HG03039 (cell line): ENCODE measurements at regions not wholly inside any gene's neighbourhood (a gene's known extent, or its start where the extent isn't known, plus 50 kb on each side); places are given as distances from the start of the nearest gene placed in this dataset.

ENCODE experiments used
- ATAC-seq: cut with Tn5 transposase; IDR thresholded peaks from one replicate; pipeline ENCODE4 v1.9.1; 2021; ENCODE audit warnings: mild to moderate bottlenecking, moderate library complexity; ENCODE audit not compliant: unreplicated experiment

DNA sequence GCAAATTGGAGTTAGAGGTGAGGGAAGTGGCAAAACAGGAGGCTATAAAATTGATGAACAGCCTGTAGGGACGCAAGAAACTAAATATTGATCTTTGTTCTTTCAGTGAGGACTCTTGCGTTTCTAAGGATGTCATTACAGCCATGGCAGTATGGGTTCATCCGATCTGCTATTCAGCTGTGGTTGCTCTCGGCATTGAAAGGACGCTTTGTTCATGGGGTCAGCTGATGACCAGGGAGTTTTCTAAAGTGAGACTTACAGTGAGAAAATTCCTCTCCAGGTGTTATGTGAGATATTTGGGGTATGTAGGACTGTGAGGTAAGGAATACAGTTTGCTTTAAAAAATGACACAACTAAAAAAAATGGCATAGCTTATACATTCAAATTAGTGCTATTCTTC, 52.7 kb upstream of the PELI1 start:
- ATAC-seq: no peak

DNA sequence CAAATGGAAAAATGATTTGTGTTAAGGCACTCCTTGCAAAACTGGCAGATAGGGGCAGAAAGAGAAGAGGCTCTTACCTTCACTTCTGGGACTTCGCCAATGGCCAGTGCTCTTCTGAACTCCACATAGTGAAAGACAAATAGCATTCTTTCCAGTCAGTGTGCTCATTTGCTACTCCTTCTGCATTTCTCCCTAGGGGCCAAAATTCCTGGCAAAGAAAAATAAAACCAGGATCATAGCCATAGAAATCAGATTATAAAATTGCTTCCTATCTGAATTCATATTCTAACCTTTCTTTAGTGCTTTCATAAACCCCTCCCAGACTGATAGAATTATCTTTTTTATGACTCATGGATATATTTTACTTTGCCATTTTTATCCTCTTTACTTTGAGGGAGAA, 56.9 kb upstream of the PELI1 start:
- ATAC-seq: no peak

DNA sequence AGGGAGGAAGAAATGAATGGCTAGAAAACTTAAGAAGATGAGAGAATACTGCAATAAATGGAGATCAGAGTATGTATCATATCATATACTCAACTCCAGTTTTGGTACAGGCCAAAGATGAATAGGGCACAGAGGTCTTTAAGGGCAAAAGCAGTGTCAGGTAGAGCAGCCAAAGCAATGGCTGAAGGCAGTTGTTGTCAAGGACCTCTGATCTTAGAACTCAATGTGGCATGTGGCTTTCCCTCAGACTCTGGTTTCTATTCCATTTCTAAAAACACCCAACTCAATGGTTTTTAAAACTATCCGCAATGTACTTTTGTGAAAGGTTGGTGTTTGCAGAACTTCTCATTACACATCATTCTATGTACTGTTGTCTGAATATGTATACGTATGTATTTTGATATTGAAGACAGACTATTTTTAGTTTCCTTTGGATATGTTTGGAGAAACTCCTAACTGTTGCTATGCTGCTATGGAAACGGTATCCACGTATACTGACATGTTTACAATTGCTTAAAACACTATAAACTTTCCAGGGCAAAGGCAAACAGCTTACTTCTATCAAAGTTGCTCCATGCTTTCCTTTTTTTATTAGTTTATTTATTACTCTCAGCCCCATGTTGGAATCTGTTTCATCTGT, 58.1 kb upstream of the PELI1 start:
- ATAC-seq: no peak

- no peak for ATAC-seq
These were observed 59.1 kb upstream of the PELI1 start for GRCh38 chr2:64203131-64203857.

- ATAC-seq: peak; percentile 60
These were observed 59.8 kb upstream of the PELI1 start for GRCh38 chr2:64203858-64204632.

- no peak for ATAC-seq
These were observed 60.5 kb upstream of the PELI1 start for GRCh38 chr2:64204703-64205102.

DNA sequence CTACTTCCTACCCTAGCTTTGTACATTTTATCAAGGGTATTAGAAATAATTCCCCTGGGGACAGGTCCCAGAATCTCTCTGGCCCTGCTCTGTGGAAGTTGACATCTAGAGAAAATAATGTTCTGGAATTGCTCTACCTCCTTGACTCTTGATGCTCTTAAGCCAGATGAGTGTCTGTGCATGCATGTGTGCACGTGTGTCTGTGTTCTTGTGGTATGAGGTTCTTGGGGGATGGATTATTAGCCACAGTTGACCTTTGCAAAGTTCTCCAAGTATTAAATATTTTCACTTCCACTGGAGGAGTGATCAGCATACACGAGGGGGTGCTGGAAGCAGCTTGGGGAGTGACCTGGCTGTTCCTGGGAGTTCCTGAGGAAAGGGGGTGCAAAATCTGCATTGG, 61.2 kb upstream of the PELI1 start:
- no peak for ATAC-seq

GRCh38 chr2:64207573-64207972, 63.4 kb upstream of the PELI1 start:
- ATAC-seq: no peak

GRCh38 chr2:64210816-64211215, 66.6 kb upstream of the PELI1 start:
- no peak for ATAC-seq

DNA sequence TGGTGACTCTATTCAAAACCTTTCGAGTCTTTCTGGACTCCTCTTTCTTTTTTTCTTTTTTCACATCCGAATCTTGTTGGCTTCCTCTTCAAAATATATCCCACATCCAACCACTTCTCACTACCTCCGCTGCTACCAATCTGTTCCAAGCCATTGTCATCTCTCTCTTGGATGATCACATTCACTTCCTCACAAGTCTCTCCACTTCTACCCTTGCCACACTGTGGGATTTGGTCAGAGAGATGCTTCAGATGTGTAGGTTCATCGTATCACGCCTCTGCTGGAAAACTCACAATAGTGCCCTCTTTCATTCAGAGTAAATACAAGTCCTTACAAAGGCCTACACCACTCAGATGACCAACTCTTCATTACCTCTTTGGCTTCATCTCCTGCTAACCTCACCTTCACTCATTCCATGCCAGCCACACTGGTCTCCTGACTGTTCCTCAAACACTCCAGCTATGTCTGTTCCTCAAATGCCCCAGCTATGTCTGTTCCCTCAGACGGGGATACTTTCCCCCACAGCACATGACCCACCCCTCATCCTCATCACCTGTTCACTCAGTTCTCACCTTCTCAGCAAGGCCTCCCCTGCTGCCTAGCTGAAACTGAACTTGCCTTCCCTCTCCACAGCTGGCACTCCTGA, 67.2 kb upstream of the PELI1 start:
- no peak for ATAC-seq

DNA sequence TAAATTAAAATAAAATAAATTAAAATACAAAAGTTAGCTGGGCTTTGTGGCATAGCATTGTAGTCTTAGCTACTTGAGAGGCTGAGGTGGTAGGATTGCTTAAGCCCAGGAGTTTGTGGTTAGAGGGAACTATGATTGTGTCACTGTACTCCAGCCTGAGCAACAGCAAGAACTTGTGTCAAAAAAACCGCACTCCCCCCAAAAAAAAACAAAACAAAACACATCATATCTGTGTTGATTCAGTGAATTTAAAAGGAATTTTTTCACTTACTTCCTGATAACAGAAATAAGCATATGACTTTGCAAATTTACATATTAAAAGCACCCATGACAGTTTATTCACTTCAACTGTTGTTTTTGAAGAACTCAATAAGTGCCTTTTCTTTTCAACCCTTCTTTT, 68.1 kb upstream of the PELI1 start:
- no peak for ATAC-seq

DNA sequence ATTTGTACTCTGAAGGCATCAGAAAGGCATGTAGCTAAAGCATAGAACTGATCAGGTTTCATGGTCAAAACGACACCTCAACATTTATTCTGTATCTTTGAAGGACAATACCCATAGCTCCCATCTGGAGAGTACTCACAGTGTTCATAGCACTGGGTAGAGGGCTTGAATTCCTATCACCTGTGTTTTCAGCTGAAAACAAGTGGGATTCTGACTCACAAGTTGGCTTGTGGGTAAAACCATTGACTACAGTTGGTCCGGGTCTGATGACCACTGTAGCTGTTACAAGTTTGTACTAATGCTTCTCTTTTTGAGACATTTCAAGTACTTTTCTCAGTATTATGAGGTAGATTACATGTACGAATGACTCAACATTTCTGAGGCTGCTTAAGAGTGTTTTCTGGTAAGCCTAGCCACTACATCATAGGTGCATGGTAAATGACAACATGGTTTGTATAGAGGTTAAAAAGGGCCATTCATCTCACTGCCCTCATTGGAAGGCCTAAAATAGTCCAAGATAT, 68.6 kb upstream of the PELI1 start:
- ATAC-seq: no peak

GRCh38 chr2:64213532-64214275, 69.5 kb upstream of the PELI1 start:
- ATAC-seq: peak; percentile 38

DNA sequence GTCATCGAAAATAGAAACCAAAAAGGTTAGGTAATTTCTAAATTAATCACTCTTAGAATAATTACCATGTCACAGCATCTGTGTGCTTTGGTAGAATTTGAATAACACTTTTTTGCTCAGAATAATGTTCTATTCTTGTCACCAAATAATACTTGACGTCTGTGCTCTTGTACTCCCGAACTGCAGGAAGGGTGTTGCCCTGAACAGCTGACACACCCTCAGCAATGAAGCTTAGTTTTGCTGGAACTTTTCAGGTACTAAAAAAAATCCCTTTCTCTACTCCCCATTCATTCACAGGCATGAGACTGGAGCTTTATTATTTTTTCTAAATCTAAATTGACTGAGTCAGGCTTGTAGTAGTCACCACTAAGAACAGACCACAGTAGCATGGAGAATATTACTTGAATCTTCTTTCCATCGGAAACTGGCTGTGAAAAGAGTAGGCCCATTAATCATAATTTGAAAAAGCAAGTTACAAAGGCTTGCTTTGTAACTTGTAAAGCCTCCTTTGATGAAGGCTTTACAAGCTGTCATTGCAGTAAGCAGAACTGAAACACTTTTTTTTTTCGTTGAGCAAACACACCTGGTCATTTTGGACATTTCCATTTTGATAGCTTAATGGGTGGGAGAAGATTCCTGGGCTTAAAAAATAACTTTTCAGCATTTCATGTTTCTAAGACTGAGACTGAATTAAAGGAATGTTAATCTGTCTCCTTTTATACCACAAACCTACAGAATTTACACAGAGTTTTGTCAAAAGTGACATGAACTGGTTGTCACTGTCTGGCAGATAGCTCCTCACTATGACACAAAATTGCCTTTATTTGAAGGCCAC, 70.3 kb upstream of the PELI1 start:
- ATAC-seq: peak; percentile 55

DNA sequence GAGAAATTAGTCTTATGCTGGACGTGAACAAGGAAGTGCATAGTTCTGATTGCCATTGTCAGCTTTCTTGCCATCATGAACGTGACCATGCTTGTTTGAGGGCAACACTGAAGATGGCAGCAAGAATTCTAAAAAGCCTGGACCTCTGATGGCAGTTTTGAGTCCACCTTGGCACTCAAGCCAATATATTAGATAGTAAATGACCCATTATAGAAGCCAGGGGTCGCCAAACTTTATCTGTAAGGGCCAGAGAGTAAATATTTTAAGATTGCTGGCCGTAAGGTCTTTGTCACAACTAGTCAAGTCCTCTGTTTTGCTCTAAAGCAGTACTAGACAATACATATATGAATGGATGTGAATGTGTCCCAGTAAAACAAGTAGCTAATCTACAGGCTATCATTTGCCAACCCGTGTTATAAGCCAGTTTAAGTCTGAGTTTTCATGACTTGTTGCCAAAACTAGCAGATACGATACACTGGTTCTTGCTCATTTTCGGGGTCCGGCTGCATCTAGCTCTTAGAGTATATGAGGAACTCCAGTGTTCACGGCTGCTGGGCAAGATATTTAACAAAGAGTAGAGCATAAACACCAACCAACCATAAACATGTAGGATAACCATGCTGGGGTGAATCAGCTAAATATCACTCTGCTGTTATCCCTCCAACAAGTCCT, 73.1 kb upstream of the PELI1 start:
- ATAC-seq: no peak

DNA sequence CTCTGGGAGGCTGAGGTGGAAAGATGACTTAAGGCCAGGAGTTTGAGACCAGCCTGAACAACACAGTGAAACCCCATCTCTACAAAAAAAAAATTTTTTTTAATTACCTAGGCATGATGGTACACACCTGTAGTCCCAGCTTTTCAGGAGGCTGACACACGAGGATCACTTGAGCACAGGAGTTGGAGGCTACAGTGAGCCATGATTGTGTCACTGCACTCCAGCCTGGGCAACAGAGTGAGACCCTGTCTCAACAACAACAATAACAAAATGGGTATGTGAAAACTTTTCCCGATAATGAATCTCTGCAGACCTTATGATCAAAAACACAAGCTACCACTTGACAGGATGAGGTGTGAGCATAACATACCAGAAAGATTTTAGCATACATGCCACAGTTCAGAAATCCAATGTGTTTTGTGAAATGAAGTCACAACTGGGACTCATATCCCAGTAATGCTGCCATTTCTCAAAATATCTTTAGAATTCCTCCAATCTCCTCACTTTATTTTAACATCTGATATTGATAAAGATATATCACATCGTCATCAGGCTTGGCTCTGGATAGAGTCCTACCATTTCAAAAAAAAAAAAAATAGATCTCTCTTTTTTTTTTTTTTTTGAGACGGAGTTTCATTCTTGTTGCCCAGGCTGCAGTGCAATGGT, 74.0 kb upstream of the PELI1 start:
- no peak for ATAC-seq

- no peak for ATAC-seq
These were observed 74.9 kb upstream of the PELI1 start for GRCh38 chr2:64219149-64219548.

DNA sequence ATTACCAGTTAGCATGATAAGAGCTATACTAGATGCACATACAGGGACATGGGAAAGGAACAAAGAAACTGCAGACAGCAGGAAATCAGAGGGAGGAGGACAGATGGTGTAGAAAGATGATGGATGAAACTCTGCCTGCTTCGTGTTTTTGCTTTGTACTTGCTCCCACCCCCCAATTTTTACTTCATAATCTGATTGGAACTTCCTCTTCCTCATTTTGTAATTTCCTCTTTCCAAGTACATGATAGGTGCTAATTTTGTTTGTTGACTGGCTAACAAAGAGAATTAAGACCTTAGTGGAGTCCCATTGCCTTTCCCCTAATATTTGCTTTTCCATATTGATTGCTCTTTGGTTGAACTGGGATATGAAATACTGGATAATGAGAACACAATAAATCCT, 76.0 kb upstream of the PELI1 start:
- ATAC-seq: no peak
